HepG2 (cell line): ENCODE measurements at regions not wholly inside any gene's neighbourhood (a gene's known extent, or its start where the extent isn't known, plus 50 kb on each side); places are given as distances from the start of the nearest gene placed in this dataset.

ENCODE experiments used
- ATAC-seq: fragments of 200-7000 bp; cut with Tn5 transposase; 3 replicates; pipeline ENCODE4 v1.9.1; 2020; ENCODE audit warnings: mild to moderate bottlenecking, moderate library complexity
- BruUV-seq: library from RNA; stranded (reverse); fragments of 400-500 nt; replicated peaks from 2 replicates; lab custom pipeline; 2021; lab: Mats Ljungman, UMichigan
- CTCF ChIA-PET: fragments of 300-600 bp; formaldehyde crosslinking; extraction: SDS; loops from one replicate; lab custom pipeline; 2021; ENCODE audit warnings: low total read pairs, inconsistent platforms, low intra/inter-chr PET ratio; lab: Yijun Ruan, JAX
- POLR2A ChIA-PET: fragments of 350-600 bp; sonication (Branson Sonifier 250); formaldehyde crosslinking; loops from one replicate; lab custom pipeline; 2020; ENCODE audit warnings: antibody characterized with exemption, inconsistent platforms; lab: Yijun Ruan, JAX
- DNase-seq: peaks from one replicate; pipeline ENCODE4 v3.0.0-alpha.2; 2015; ENCODE audit warnings: low spot score
- FAIRE-seq: peaks from 3 replicates; lab custom pipeline; 2011; peaks lifted over from hg19 to GRCh38; lab: Jason Lieb, UNC
- H2AFZ ChIP-seq: one replicate; pipeline ENCODE4 v1.6.1; 2011; ENCODE audit warnings: low read length, inconsistent platforms
- H3K27ac ChIP-seq: fragments of 300-600 bp; 3 replicates; pipeline ENCODE4 v1.8.0; 2011; ENCODE audit warnings: mixed run types, mild to moderate bottlenecking, mixed read lengths, low read length, inconsistent platforms; ENCODE audit not compliant: insufficient read depth; ENCODE audit errors: extremely low read length
- H3K27me3 ChIP-seq, 2 experiments: fragments of 200-600 bp in 1 of 2; 2 replicates in 1 of 2; 3 replicates in 1 of 2; pipeline versions ENCODE4 v1.6.0 to v1.8.0; 2011; ENCODE audit warnings: low read length in 2 of 2, mild to moderate bottlenecking in 2 of 2, moderate library complexity in 2 of 2, inconsistent platforms in 1 of 2; ENCODE audit not compliant: insufficient read depth in 2 of 2, control insufficient read depth in 1 of 2
- H3K36me3 ChIP-seq, 2 experiments: fragments of 200-600 bp in 1 of 2; replicated peaks in 1 of 2; 2 replicates in 1 of 2; 3 replicates in 1 of 2; pipeline versions ENCODE4 v1.5.1 to v1.8.0; 2011; ENCODE audit warnings: low read length in 2 of 2, inconsistent platforms in 1 of 2; ENCODE audit not compliant: insufficient read depth in 2 of 2, control insufficient read depth in 1 of 2
- H3K4me1 ChIP-seq: 2 replicates; pipeline ENCODE4 v1.5.1; 2012; ENCODE audit warnings: low read length, inconsistent platforms; ENCODE audit not compliant: insufficient read depth
- H3K4me2 ChIP-seq: 2 replicates; pipeline ENCODE4 v1.6.0; 2011; ENCODE audit warnings: low read depth, low read length, inconsistent platforms
- H3K4me3 ChIP-seq, 3 experiments: fragments of 200-600 bp in 1 of 3; sonication (generic), shearing (Covaris generic) in 1 of 3; replicated peaks in 1 of 3; 2 replicates each; pipeline ENCODE4 v1.5.1; 2011 to 2016; ENCODE audit warnings: low read length in 3 of 3, inconsistent platforms in 2 of 3, low read depth in 2 of 3, mild to moderate bottlenecking in 2 of 3, control low read depth in 1 of 3, mixed read lengths in 1 of 3; ENCODE audit not compliant: insufficient read depth in 1 of 3
- H3K79me2 ChIP-seq: one replicate; pipeline ENCODE4 v1.6.1; 2011; ENCODE audit warnings: low read length, inconsistent platforms; ENCODE audit not compliant: insufficient read depth
- H3K9ac ChIP-seq: 2 replicates; pipeline ENCODE4 v1.6.0; 2011; ENCODE audit warnings: mild to moderate bottlenecking, low read depth, low read length, inconsistent platforms; ENCODE audit not compliant: insufficient read depth
- H3K9me3 ChIP-seq: 2 replicates; pipeline ENCODE4 v1.5.1; 2012; ENCODE audit warnings: mild to moderate bottlenecking, low read length
- H4K20me1 ChIP-seq: 2 replicates; pipeline ENCODE4 v1.6.0; 2011; ENCODE audit warnings: inconsistent platforms, mild to moderate bottlenecking, low read length, moderate library complexity; ENCODE audit not compliant: insufficient read depth
- DBP ChIP-seq: sonication (generic); formaldehyde crosslinking; IDR thresholded peaks from 2 replicates; pipeline ENCODE4 v1.4.0; 2020; ENCODE audit warnings: missing genetic modification reagents; ENCODE audit errors: not compliant biosample characterization
- PRMT3 ChIP-seq: sonication (generic); formaldehyde crosslinking; IDR thresholded peaks from 2 replicates; pipeline ENCODE4 v1.8.1; 2022; ENCODE audit warnings: low read depth, mild to moderate bottlenecking, moderate library complexity, missing genetic modification reagents, borderline replicate concordance
- TBP ChIP-seq: sonication (generic); formaldehyde crosslinking; IDR thresholded peaks from 2 replicates; pipeline ENCODE4 v1.5.0; 2020; ENCODE audit warnings: missing genetic modification reagents
- TFDP2 ChIP-seq: sonication (generic); formaldehyde crosslinking; IDR thresholded peaks from 2 replicates; pipeline ENCODE4 v1.4.0; 2020; ENCODE audit warnings: missing genetic modification reagents
- ZHX2 ChIP-seq, 2 experiments: sonication (generic) in 1 of 2; formaldehyde crosslinking in 1 of 2; IDR thresholded peaks; 2 replicates each; pipeline versions ENCODE4 v1.6.1 to v1.9.0; 2014 to 2022; ENCODE audit warnings: antibody characterized with exemption in 1 of 2, borderline replicate concordance in 1 of 2, inconsistent platforms in 1 of 2, low read depth in 1 of 2, missing genetic modification reagents in 1 of 2
- ZNF652 ChIP-seq: IDR thresholded peaks from 2 replicates; pipeline ENCODE4 v1.6.1; 2016; ENCODE audit warnings: low read depth, borderline replicate concordance
- WGBS: methylation state at CpG from one replicate; pipeline ENCODE4 v1.1.6; 2017; ENCODE audit warnings: low lambda C conversion rate; 5-methylcytosine and 5-hydroxymethylcytosine counted together
- in situ Hi-C: cut with HindIII; loops from 2 replicates; pipeline ENCODE4 v1.10.0; 2017; ENCODE audit warnings: low pct_unique_long_range_greater_than_20kb; ENCODE audit not compliant: extremely low pct_ligation_motif_present
- intact Hi-C: fragments of 100-400 bp; cut with micrococcal nuclease; formaldehyde crosslinking; loops from one replicate; pipeline ENCODE4 v1.10.0; 2022; ENCODE audit not compliant: unreplicated experiment

GRCh38 chr3:18775501-18775900 is 350.4 kb upstream of the SATB1 start:
- FAIRE-seq (no peak), DNase-seq (no peak), ATAC-seq (no peak)
- WGBS: 56% methylated on average over 2 of the region's 2 CpGs
- Histone ChIP-seq H4K20me1 (no peaks in the 10 kb centered on the region), H3K4me3 (no peak overlapping the region), H3K36me3 (no peaks in the 10 kb centered on the region), H3K4me1 (no peaks in the 10 kb centered on the region), H2AFZ (no peak overlapping the region), H3K9me3 (no peaks in the 10 kb centered on the region), H3K9ac (no peak overlapping the region), H3K79me2 (no peaks in the 10 kb centered on the region), H3K27ac (no peak overlapping the region), H3K27me3 (no peaks in the 10 kb centered on the region), H3K4me2 (no peak overlapping the region)
- TF ChIP-seq PRMT3 (CRISPR knock-in tag): no peak
- POLR2A ChIA-PET: no interaction called here
- no TSS peak for BruUV-seq
- intact Hi-C loops: no loop called here
- in situ Hi-C loops: no loop called here
- CTCF ChIA-PET: no interaction called here

- H3K27me3 ChIP-seq: no peaks in the 10 kb centered on the region
- ATAC-seq: no peak
- no peaks in the 10 kb centered on the region for H4K20me1 ChIP-seq
- no peak overlapping the region for H2AFZ ChIP-seq
- in situ Hi-C loops: no loop called here
- H3K4me1 ChIP-seq: no peaks in the 10 kb centered on the region
- no peak overlapping the region for H3K27ac ChIP-seq
- DNase-seq: no peak
- ChIA-PET POLR2A (no interaction called here), CTCF (no interaction called here)
- intact Hi-C loops: no loop called here
- no peak overlapping the region for H3K4me2 ChIP-seq
- no peak for FAIRE-seq
- H3K9ac ChIP-seq: no peak overlapping the region
- BruUV-seq: no TSS peak
- WGBS: 0% methylated on average over 2 of the region's 2 CpGs
- TF ChIP-seq DBP (no peak), ZNF652 (CRISPR knock-in tag) (no peak), TBP (CRISPR knock-in tag) (no peak), TFDP2 (CRISPR knock-in tag) (no peak), ZHX2 (IDR thresholded peaks at IDR 0.05; ENCODE audit: low read depth) (no peak), ZHX2 (CRISPR knock-in tag; IDR thresholded peaks at IDR 0.05; ENCODE audit: borderline replicate concordance) (no peak)
- no peaks in the 10 kb centered on the region for H3K36me3 ChIP-seq
- H3K4me3 ChIP-seq: no peak overlapping the region
- no peaks in the 10 kb centered on the region for H3K79me2 ChIP-seq
- no peaks in the 10 kb centered on the region for H3K9me3 ChIP-seq
These were observed 349.4 kb upstream of the SATB1 start for GRCh38 chr3:18774319-18775088.
